ENCODE measurements at regions not wholly inside any gene's neighbourhood (a gene's known extent, or its start where the extent isn't known, plus 50 kb on each side); places are given as distances from the start of the nearest gene placed in this dataset.

- H3K9me3 ChIP-seq (ENCODE audit: control insufficient read depth in 1 of 2, insufficient read depth in 1 of 2, low read depth in 1 of 2, low read length in 2 of 2) = no peaks in the 10 kb centered on the region
- TF ChIP-seq EZH2 (IDR thresholded peaks at IDR 0.05) = no peak
- TF ChIP-seq MAX (IDR thresholded peaks at IDR 0.05) = no peak
- TF ChIP-seq FOSL1 (IDR thresholded peaks at IDR 0.05; ENCODE audit: low read depth) = no peak
- TF ChIP-seq CEBPB (IDR thresholded peaks at IDR 0.05; ENCODE audit: low read depth) = no peak
- TF ChIP-seq EGR1 (IDR thresholded peaks at IDR 0.05; ENCODE audit: low read depth) = no peak
- TF ChIP-seq SP1 (IDR thresholded peaks at IDR 0.05; ENCODE audit: low read depth) = no peak
- no peak for TF ChIP-seq ELF1 (IDR thresholded peaks at IDR 0.05; ENCODE audit: borderline replicate concordance, low read depth)
- TF ChIP-seq SRF (IDR thresholded peaks at IDR 0.05; ENCODE audit: low read depth) = no peak
- no peak for TF ChIP-seq JUND (IDR thresholded peaks at IDR 0.05)
- TF ChIP-seq TCF7L2 (IDR thresholded peaks at IDR 0.05; ENCODE audit: borderline replicate concordance, extremely low read depth, insufficient read depth, insufficient read length) = no peak
- no peak for TF ChIP-seq ZNF274 (IDR thresholded peaks at IDR 0.05; ENCODE audit: low read depth, low read length)
- no peak for TF ChIP-seq CTCF (IDR thresholded peaks at IDR 0.05 in 2 of 3, conservative IDR thresholded peaks at IDR 0.05 in 1 of 3; ENCODE audit: borderline replicate concordance in 1 of 3, insufficient read depth in 1 of 3, low read depth in 2 of 3, low read length in 2 of 3)
- no peak for TF ChIP-seq ZBTB33 (IDR thresholded peaks at IDR 0.05; ENCODE audit: extremely low read depth, insufficient replicate concordance, low read length)
- no peak for TF ChIP-seq POLR2A (IDR thresholded peaks at IDR 0.05; ENCODE audit: borderline replicate concordance, extremely low read depth, insufficient read depth, insufficient read length)
- TF ChIP-seq ATF3 (IDR thresholded peaks at IDR 0.05) = no peak
- no peak for TF ChIP-seq SIN3A (IDR thresholded peaks at IDR 0.05; ENCODE audit: low read depth)
- TF ChIP-seq REST (IDR thresholded peaks at IDR 0.05; ENCODE audit: low read depth) = no peak
- H3K4me1 ChIP-seq (ENCODE audit: control insufficient read depth in 1 of 2, insufficient read depth in 2 of 2, low read length in 2 of 2) = no peaks in the 10 kb centered on the region
- ChIA-PET CTCF (no interaction called here), RAD21 (ENCODE audit: low non-redundant PET in 1 of 2, low total read pairs in 2 of 2, uncharacterized antibody in 2 of 2, unreplicated experiment in 2 of 2) (no interaction called here), POLR2A (no interaction called here)
- no peaks in the 10 kb centered on the region for H3K79me2 ChIP-seq (ENCODE audit: insufficient read depth, low read length)
- intact Hi-C loops (cut with micrococcal nuclease) = no loop called here
- no peaks in the 10 kb centered on the region for H3K36me3 ChIP-seq (ENCODE audit: control insufficient read depth in 1 of 2, insufficient read depth in 2 of 2, low read length in 2 of 2)
- no peak for DNase-seq (ENCODE audit: low read depth, low spot score)
- H3K4me3 ChIP-seq (replicated peaks in 1 of 2; ENCODE audit: low read depth in 1 of 2, low read length in 2 of 2) = no peak overlapping the region
- H3K4me2 ChIP-seq (ENCODE audit: low read length) = no peak overlapping the region
- no peaks in the 10 kb centered on the region for H3K9me2 ChIP-seq (ENCODE audit: insufficient read depth)
- H3K9ac ChIP-seq (ENCODE audit: low read length) = no peak overlapping the region
- no peaks in the 10 kb centered on the region for H4K20me1 ChIP-seq (ENCODE audit: insufficient read depth)
- ATAC-seq = no peak
- no peak overlapping the region for H3K27ac ChIP-seq (ENCODE audit: low read depth, low read length)
- no TSS peak for BruUV-seq (replicated peaks)
- H3K27me3 ChIP-seq (ENCODE audit: insufficient read depth, low read length) = no peaks in the 10 kb centered on the region
- no peak overlapping the region for H2AFZ ChIP-seq (ENCODE audit: low read depth, low read length, poor library complexity, severe bottlenecking)
These were observed 1392.7 kb downstream of the PCDH7 start for GRCh38 chr4:32112891-32113290.

All from HCT116 (cell line).